ENCODE measurements at regions not wholly inside any gene's neighbourhood (a gene's known extent, or its start where the extent isn't known, plus 50 kb on each side); places are given as distances from the start of the nearest gene placed in this dataset.

DNA sequence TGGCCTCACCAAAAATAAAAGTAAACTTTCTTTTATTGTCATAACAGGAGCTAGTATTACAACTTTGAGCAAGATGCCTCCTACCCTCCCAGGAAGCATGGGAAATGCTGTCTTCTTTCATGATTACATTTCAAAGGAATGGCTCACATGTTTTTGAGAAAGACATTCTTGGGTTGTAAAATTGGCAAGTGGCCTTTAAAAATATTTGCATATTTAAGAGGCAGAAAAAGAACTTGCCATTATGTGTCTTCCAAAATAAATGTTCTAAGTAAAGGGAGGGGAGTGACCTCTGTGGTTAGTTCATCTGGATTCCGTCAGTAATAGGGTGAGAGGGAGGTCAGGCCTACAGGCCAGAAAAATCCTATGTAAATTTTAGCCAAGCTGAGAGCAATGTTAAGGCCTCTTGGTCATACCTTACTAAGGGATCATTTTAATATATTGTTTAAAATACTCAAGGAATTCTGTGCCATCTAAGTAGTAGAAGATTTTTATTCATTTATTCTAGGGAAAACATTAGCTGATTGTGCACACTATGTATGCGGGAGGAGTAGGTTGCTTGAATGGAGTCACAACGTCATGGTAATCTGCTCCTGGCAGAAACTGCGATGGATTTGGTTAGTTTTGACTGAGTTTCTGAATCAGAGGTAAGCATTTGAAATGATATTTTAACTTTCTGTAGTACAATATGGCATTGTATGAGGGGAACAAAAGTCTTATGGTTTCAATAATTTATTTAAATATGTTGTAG, 1485.7 kb upstream of the CDH9 start:
- DNase-seq (ENCODE audit: low spot score), result no peak
- TF ChIP-seq, protein P1, sequence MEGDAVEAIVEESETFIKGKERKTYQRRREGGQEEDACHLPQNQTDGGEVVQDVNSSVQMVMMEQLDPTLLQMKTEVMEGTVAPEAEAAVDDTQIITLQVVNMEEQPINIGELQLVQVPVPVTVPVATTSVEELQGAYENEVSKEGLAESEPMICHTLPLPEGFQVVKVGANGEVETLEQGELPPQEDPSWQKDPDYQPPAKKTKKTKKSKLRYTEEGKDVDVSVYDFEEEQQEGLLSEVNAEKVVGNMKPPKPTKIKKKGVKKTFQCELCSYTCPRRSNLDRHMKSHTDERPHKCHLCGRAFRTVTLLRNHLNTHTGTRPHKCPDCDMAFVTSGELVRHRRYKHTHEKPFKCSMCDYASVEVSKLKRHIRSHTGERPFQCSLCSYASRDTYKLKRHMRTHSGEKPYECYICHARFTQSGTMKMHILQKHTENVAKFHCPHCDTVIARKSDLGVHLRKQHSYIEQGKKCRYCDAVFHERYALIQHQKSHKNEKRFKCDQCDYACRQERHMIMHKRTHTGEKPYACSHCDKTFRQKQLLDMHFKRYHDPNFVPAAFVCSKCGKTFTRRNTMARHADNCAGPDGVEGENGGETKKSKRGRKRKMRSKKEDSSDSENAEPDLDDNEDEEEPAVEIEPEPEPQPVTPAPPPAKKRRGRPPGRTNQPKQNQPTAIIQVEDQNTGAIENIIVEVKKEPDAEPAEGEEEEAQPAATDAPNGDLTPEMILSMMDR (IDR thresholded peaks at IDR 0.05; ENCODE audit: extremely low read depth, missing control alignments), result no peak

DNA sequence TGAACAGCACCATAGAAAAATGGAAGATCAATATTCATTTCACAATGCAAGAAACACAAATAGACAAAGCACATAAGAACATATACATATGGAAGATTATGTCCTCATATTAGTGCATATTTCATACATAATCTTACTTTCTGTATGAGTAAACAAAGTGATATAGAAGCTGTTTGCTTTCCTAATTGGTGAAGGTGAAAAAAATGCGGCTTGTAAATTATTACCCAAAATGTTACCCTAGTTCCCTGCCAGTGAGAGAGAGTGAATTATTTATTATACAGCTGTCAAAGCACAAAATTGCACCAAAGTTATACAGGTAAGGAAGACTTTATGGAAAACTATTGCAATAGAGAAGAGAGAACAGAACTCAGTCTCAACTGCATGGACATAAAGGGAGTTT, 1485.0 kb upstream of the CDH9 start:
- TF ChIP-seq, protein P1 (IDR thresholded peaks at IDR 0.05; ENCODE audit: extremely low read depth, missing control alignments), result no peak
- DNase-seq (ENCODE audit: low spot score), result no peak

DNA sequence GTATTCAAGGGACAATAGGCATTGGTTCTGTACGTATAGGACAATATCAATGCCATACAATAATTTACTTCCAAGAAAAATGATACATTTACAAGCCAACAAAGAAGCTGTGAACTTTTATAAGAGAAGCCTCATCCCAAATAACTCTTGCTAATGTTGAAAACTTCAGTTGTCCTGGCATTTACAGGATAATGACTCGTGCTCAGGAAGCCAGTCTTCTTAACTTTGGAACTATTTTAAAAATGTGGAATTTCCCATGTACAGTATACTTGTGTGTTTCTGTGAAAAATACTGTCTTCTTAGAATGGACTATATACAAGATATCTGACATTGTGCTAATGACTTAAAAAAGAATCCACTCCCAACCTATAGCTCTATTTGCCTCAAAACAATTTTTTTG, 1479.3 kb upstream of the CDH9 start:
- TF ChIP-seq, protein P1 (IDR thresholded peaks at IDR 0.05; ENCODE audit: extremely low read depth, missing control alignments), result no peak
- DNase-seq (ENCODE audit: low spot score), result no peak

DNA sequence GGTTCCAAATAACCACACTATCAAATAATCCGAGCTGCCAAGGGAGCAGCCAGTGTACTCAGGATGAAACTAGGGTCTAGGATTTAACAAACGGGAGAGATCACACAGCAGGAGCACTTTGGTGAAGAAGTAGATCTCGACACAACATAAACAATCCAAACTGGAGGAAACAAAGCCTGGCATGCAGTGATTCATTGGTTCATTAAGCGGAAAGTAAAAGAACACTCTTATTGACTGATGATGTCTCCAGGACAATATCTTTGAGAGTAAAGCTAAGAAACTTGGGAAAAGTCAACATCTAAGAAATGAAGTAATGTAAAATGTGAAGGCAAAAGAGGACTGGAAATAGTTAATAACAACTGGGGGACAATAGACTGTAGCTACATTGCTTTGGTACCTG, 1478.3 kb upstream of the CDH9 start:
- TF ChIP-seq, protein P1 (IDR thresholded peaks at IDR 0.05; ENCODE audit: extremely low read depth, missing control alignments), result no peak
- DNase-seq (ENCODE audit: low spot score), result no peak

DNA sequence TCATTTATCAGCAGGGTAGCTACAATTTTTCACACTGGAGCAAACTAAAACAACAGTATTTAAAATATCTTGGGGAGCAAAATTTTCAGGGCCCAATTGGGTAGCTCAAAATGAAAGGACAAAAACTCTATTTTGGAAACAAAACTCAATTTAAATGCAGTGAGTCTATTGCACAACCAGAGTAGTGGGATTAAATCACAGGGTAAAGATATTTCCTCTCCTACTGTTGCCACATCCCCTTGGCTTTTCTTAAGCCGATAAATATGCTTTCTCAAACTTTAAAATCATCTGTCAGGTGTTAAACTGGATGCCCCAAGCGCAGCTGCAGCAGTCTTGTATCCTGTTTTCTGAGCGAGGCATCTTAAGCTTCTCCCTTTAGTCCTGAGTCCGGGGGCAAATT, 1474.3 kb upstream of the CDH9 start:
- no peak for DNase-seq (ENCODE audit: low spot score)
- TF ChIP-seq, protein P1 (IDR thresholded peaks at IDR 0.05; ENCODE audit: extremely low read depth, missing control alignments), result no peak

DNA sequence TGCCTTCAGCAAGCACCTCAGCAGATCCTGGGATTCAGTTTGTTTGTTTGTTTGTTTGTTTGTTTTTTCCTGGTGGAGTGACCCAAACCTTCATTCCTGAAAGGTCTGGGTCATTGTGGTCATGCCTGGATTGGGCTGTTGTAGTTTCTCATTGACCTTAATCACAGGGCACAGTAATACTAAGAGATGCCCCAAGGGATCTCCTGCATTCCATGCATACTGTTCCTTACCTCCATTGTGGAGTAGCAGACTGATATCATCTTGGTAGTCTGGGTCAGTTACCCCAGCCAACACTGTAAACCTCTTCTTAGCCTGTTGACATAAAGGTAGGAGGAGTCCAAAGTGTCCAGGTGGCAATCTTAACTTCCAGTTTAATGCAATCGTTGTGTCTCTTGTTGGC, 1466.7 kb upstream of the CDH9 start:
- DNase-seq (ENCODE audit: low spot score), result no peak

DNA sequence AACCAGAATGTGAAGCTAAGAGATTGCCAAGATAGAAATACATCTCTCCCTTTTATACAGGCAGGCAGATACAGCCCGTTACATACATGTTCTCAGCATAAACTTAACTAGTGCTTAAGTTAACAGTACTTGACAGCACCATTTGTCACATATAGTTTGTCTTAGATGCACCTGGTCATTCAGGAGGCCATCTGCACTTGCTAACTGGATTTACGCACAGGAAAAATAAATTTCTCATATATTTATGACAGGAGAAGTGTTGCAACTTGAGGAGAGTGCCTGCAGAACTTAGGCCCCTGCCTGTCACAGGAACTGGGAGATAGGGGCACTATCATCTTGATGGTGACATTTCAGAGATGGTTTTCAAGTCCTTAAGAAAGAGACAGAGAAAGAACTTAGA, 1462.1 kb upstream of the CDH9 start:
- no peak for DNase-seq (ENCODE audit: low spot score)
- TF ChIP-seq, protein P1 (IDR thresholded peaks at IDR 0.05; ENCODE audit: extremely low read depth, missing control alignments), result no peak

More for the DNA sequence above, 1466.7 kb upstream of the CDH9 start:
- TF ChIP-seq, protein P1 (IDR thresholded peaks at IDR 0.05; ENCODE audit: extremely low read depth, missing control alignments), result no peak
